Non-pigmented ciliary epithelial cell (primary cell): ENCODE measurements at regions not wholly inside any gene's neighbourhood (a gene's known extent, or its start where the extent isn't known, plus 50 kb on each side); places are given as distances from the start of the nearest gene placed in this dataset.
"Not testable (repeated sequence)": the region's sequence is repeated elsewhere in the genome, so short reads cannot be mapped to it uniquely, and the experiment has no call there.

ENCODE experiments used
- DNase-seq: peaks from one replicate; pipeline ENCODE4 v3.0.0-alpha.2; 2010; ENCODE audit warnings: low read depth

DNA sequence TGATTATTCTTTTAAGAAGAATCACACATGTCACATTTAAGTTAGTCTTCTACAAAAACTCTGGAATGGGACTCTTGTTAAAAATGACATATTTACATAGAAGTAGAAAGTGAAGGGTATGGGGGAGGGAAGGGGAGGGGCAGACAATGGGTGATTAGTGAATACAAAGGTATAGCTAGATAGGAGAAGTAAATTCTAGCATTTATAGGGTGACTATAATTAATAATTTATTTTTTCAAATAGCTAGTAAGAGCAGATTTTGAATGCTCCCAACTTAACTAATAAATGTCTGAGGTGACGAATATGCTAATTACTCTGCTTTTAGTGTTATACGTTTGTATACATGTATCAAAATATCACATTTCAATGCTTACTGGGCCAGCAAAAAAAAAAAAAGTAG lies 59.4 kb downstream of the BLTP3B start:
- DNase-seq = no peak

DNA sequence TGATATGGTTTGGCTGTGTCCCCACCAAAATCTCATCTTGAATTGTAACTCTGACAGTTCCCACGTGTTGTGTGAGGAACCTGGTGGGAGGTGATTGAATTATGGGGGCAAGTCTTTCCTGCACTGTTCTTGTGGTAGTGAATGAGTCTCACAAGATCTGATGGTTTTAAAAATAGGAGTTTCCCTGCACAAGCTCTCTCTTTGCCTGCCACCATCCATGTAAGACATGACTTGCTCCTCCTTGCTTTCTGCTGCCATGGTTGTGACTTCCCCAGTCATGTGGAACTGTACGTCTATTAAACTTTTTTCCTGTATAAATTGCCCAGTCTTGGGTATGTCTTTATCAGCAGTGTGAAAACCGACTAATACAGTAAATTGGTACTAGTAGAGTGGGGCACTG lies 63.9 kb downstream of the BLTP3B start:
- not testable (repeated sequence) for DNase-seq

- no peak for DNase-seq
These were observed 65.3 kb downstream of the BLTP3B start for GRCh38 chr12:100077367-100077766.

GRCh38 chr12:100075598-100075997 lies 67.1 kb downstream of the BLTP3B start:
- no peak for DNase-seq

DNA sequence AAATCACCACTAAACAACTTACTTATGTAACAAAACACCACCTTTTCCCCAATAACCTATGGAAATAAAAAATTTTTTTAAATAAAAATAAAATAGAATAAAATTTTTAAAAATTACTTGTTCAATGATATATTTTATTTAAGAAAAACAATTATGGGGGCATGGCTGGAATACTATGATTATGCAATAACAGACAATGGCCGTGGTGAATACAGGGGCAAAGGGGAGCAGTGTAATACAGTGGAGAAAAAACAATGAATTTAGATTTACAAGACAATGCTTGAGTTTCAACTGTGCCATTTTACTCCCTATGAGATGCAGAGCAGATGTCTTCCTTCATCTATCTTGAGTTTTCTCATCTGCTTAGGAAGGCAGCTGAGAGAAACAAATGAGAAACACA lies 72.9 kb downstream of the BLTP3B start:
- no peak for DNase-seq

DNA sequence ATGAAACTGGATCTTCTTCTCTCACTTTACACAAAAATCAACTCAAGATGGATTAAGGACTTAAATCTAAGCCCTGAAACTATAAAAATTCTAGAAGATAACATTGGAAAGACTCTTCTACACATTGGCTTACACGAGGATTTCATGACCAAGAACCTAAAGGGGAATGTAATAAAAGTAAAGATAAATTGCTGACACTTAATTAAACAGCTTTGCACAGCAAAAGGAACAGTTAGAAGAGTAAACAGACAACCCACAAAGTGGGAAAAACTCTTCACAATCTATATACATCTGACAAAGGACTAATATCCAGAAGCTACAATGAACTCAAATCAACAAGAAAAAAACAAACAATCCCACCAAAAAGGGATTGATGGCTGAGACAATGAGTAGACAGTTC lies 74.4 kb downstream of the BLTP3B start:
- no peak for DNase-seq

DNA sequence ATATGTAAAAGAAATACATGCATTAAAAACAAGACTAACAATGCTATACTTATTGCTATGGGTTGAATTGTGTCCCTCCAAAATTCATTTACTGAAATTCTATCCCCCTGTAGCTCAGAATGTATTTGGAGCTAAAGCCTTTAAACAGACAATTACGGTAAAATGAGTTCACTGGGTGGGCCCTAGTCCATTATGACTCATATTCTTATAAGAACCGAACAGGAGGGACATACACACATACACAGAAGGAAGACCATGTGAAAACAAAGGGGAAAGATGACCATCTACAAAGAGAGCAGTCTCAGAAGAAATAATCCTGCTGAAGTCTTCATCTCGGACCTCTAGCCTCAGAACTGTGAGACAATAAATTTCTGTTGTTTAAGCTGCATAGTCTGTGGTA lies 77.1 kb upstream of the ANKS1B start:
- DNase-seq = no peak

DNA sequence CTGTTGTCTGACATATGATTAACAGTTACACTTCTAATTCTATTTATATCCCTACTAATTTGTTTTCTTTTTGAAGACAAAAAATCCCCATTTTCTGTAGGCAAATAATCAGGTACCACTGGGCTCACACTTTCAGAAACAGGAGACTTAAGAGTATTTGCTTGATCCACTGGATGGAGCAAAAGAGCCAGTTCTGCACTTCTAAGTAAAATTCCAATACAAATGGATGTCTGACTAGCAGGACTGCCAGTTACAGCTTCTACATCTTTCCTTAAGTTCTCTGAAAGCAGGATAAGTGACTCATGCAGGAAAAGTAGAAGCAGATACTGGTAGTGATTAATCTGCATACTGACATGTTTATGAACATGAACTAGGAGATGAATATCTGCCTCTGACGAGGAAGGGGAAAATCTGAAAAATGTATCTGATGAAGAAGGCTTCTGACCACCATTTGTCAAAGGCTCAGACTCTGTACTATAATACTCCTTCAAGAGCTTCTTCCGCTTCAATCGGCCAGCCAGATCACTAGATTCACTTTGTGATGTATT lies 73.8 kb upstream of the ANKS1B start:
- DNase-seq = peak; percentile 85

DNA sequence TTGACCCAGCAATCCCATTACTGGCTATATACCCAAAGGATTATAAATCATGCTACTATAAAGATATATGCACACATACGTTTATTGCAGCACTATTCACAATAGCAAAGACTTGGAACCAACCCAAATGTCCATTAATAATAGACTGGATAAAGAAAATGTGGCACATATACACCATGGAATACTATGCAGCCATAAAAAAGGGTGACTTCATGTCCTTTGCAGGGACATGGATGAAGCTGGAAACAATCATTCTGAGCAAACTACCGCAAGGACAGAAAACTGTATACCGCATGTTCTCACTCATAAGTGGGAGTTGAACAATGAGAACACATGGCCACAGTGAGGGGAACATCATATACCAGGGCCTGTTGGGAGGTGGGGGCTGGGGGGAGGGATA lies 61.5 kb upstream of the ANKS1B start:
- not testable (repeated sequence) for DNase-seq

GRCh38 chr12:100044266-100044665 lies 59.5 kb upstream of the ANKS1B start:
- DNase-seq = no peak

- no peak for DNase-seq
These were observed 58.9 kb upstream of the ANKS1B start for GRCh38 chr12:100043631-100044030.
